MM.1S (cell line): ENCODE measurements at regions not wholly inside any gene's neighbourhood (a gene's known extent, or its start where the extent isn't known, plus 50 kb on each side); places are given as distances from the start of the nearest gene placed in this dataset.

Experiments
- DNase-seq: peaks from one replicate; pipeline ENCODE4 v3.0.0-alpha.2; 2015
- H2AFZ ChIP-seq: fragments of 300-600 bp; sonication (generic); 2 replicates; pipeline ENCODE4 v1.6.0; 2016; ENCODE audit warnings: antibody characterized with exemption, low read length
- H3F3A ChIP-seq: fragments of 300-600 bp; sonication (generic); 2 replicates; pipeline ENCODE4 v1.6.1; 2016; ENCODE audit warnings: mild to moderate bottlenecking, antibody characterized with exemption, low read length, moderate library complexity, mixed read lengths; ENCODE audit not compliant: insufficient read depth
- H3K27ac ChIP-seq: fragments of 300-600 bp; sonication (generic); 2 replicates; pipeline ENCODE4 v1.5.1; 2016; ENCODE audit warnings: mild to moderate bottlenecking, low read length
- H3K27me3 ChIP-seq: fragments of 300-600 bp; sonication (generic); replicated peaks from 2 replicates; pipeline ENCODE4 v1.6.0; 2016; ENCODE audit warnings: low read length; ENCODE audit not compliant: insufficient read depth
- H3K36me3 ChIP-seq: fragments of 300-600 bp; sonication (generic); replicated peaks from 2 replicates; pipeline ENCODE4 v1.6.1; 2016; ENCODE audit warnings: mild to moderate bottlenecking, low read length, mixed read lengths; ENCODE audit not compliant: insufficient read depth
- H3K4me1 ChIP-seq: fragments of 300-600 bp; sonication (generic); 2 replicates; pipeline ENCODE4 v1.6.1; 2016; ENCODE audit warnings: low read length, mixed read lengths
- H3K4me2 ChIP-seq: fragments of 300-600 bp; sonication (generic); 2 replicates; pipeline ENCODE4 v1.6.0; 2016; ENCODE audit warnings: low read depth, low read length
- H3K4me3 ChIP-seq: fragments of 300-600 bp; sonication (generic); 2 replicates; pipeline ENCODE4 v1.5.1; 2016; ENCODE audit warnings: low read length, mixed read lengths
- H3K79me2 ChIP-seq: fragments of 300-600 bp; sonication (generic); 2 replicates; pipeline ENCODE4 v1.6.1; 2016; ENCODE audit warnings: mixed run types, low read length, mixed read lengths
- H3K9ac ChIP-seq: fragments of 300-600 bp; sonication (generic); 2 replicates; pipeline ENCODE4 v1.6.1; 2016; ENCODE audit warnings: low read length, mixed read lengths
- H3K9me2 ChIP-seq: fragments of 300-600 bp; sonication (generic); replicated peaks from 2 replicates; pipeline ENCODE4 v1.6.1; 2016; ENCODE audit warnings: mild to moderate bottlenecking, low read length, mixed read lengths; ENCODE audit not compliant: insufficient read depth
- H3K9me3 ChIP-seq: fragments of 300-600 bp; sonication (generic); replicated peaks from 2 replicates; pipeline ENCODE4 v1.6.1; 2016; ENCODE audit warnings: mild to moderate bottlenecking, low read length, mixed read lengths; ENCODE audit not compliant: insufficient read depth
- H4K20me1 ChIP-seq: fragments of 300-600 bp; sonication (generic); 2 replicates; pipeline ENCODE4 v1.6.1; 2016; ENCODE audit warnings: mild to moderate bottlenecking, low read length, moderate library complexity, mixed read lengths; ENCODE audit not compliant: insufficient read depth
- CTCF ChIP-seq: fragments of 300-600 bp; sonication (generic); IDR thresholded peaks from 2 replicates; pipeline ENCODE4 v1.5.1; 2016; ENCODE audit warnings: antibody characterized with exemption, low read length, mixed read lengths
- EZH2 ChIP-seq: fragments of 300-600 bp; sonication (generic); optimal IDR thresholded peaks from 2 replicates; pipeline ENCODE3; 2017; ENCODE audit warnings: low read depth, mild to moderate bottlenecking, antibody characterized with exemption, low read length, mixed read lengths
- EZH2phosphoT487 ChIP-seq: fragments of 300-600 bp; sonication (generic); IDR thresholded peaks from 2 replicates; pipeline ENCODE4 v1.6.1; 2018; ENCODE audit warnings: antibody characterized with exemption, low read length

- Histone ChIP-seq H4K20me1 (no peaks in the 10 kb centered on the region), H3K36me3 (no peaks in the 10 kb centered on the region), H3K9ac (no peak overlapping the region), H3F3A (no peaks in the 10 kb centered on the region), H3K79me2 (no peaks in the 10 kb centered on the region), H3K4me2 (no peak overlapping the region), H3K27ac (no peak overlapping the region), H3K4me1 (no peaks in the 10 kb centered on the region), H3K4me3 (no peak overlapping the region), H3K9me3 (no peaks in the 10 kb centered on the region), H3K27me3 (no peaks in the 10 kb centered on the region), H3K9me2 (no peaks in the 10 kb centered on the region), H2AFZ (no peak overlapping the region)
- TF ChIP-seq EZH2phosphoT487 (no peak), EZH2 (no peak), CTCF (no peak)
- no peak for DNase-seq
These were observed 89.6 kb upstream of the TOX2 start for GRCh38 chr20:43825051-43825402.

DNA sequence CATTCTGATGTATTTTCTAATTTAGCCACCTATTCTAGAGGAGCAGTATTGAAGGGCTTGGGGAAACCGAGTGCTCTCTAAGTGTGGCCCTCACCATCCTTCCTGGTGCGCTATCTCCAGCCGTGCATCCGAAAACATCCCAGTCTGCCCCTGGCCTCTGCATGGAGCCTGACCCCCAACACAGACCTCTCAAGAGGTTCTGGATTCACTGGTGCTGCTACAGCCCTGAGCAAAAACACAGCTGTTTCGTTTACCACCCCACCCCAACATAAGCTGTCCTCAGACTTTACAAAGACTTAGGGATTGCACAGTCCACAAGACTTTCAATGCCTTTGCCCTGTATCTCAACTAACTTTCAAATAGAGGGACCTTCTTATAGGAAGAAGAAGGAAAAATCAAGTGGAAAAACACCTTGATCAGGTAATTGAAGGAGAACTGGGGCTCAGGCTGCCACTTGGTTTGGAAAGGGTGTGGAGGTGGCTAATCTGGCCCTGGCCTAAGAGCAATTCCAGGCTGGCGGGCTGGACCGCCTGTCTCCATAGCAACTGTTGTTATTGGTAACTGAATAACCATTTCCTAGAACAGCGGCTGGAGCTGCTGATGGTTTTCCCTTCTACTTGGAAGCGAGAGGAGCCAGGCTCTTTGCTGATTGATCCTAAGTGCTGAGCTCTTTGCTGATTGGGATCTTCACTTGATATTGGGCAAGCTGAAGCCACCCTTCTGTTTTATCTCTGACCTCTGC lies 90.2 kb upstream of the TOX2 start:
- Histone ChIP-seq H3K4me1 (no peaks in the 10 kb centered on the region), H3K79me2 (no peaks in the 10 kb centered on the region), H3K9me3 (no peaks in the 10 kb centered on the region), H3K27me3 (no peaks in the 10 kb centered on the region), H3K27ac (no peak overlapping the region), H4K20me1 (no peaks in the 10 kb centered on the region), H3K9ac (no peak overlapping the region), H3F3A (no peaks in the 10 kb centered on the region), H3K36me3 (no peaks in the 10 kb centered on the region), H3K4me3 (no peak overlapping the region), H2AFZ (no peak overlapping the region), H3K4me2 (no peak overlapping the region), H3K9me2 (no peaks in the 10 kb centered on the region)
- no peak for TF ChIP-seq EZH2
- no peak for TF ChIP-seq CTCF
- no peak for TF ChIP-seq EZH2phosphoT487
- no peak for DNase-seq

- TF ChIP-seq CTCF = no peak
- no peak for TF ChIP-seq EZH2
- no peak for TF ChIP-seq EZH2phosphoT487
- H3K9me2 ChIP-seq = no peaks in the 10 kb centered on the region
- no peak overlapping the region for H3K9ac ChIP-seq
- H3K79me2 ChIP-seq = no peaks in the 10 kb centered on the region
- H3K4me2 ChIP-seq = no peak overlapping the region
- no peak overlapping the region for H2AFZ ChIP-seq
- no peak overlapping the region for H3K27ac ChIP-seq
- H3K4me1 ChIP-seq = no peaks in the 10 kb centered on the region
- no peaks in the 10 kb centered on the region for H4K20me1 ChIP-seq
- no peak for DNase-seq
- H3K27me3 ChIP-seq = no peaks in the 10 kb centered on the region
- no peak overlapping the region for H3K4me3 ChIP-seq
- H3K9me3 ChIP-seq = no peaks in the 10 kb centered on the region
- H3F3A ChIP-seq = no peaks in the 10 kb centered on the region
- no peaks in the 10 kb centered on the region for H3K36me3 ChIP-seq
These were observed 92.9 kb upstream of the TOX2 start for GRCh38 chr20:43821795-43822194.
